GM21390 (cell line): ENCODE measurements at regions not wholly inside any gene's neighbourhood (a gene's known extent, or its start where the extent isn't known, plus 50 kb on each side); places are given as distances from the start of the nearest gene placed in this dataset.
"Not testable (repeated sequence)": the region's sequence is repeated elsewhere in the genome, so short reads cannot be mapped to it uniquely, and the experiment has no call there.

ENCODE experiments used
- ATAC-seq: cut with Tn5 transposase; IDR thresholded peaks from one replicate; pipeline ENCODE4 v1.9.1; 2021; ENCODE audit not compliant: unreplicated experiment

- no peak for ATAC-seq
Measured at GRCh38 chr11:38046571-38047135, 1448.6 kb upstream of the RAG2 start.

GRCh38 chr11:38043060-38043459 lies 1445.0 kb upstream of the RAG2 start:
- ATAC-seq = no peak

DNA sequence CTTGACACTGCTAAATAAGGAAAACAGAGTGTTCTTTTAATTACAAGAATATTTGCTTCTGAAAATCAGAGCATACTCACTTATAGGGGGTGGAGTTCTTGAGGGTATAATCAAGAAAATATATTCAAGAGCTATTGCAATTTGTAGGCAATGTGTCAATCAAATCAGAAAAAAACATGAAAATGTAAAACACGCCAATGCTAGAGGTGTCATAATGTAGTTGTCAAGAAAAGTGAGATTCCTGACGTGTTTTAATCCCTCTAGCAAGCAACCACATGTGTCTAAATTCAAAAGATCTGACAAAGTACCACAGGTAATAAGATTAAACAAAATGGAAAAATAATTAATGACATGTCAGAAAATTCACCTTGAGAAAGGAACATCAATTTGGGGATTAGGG lies 1440.7 kb upstream of the RAG2 start:
- no peak for ATAC-seq

GRCh38 chr11:38019072-38019775 lies 1421.2 kb upstream of the RAG2 start:
- no peak for ATAC-seq

- ATAC-seq = no peak
Measured at GRCh38 chr11:38014405-38014804, 1416.4 kb upstream of the RAG2 start.

DNA sequence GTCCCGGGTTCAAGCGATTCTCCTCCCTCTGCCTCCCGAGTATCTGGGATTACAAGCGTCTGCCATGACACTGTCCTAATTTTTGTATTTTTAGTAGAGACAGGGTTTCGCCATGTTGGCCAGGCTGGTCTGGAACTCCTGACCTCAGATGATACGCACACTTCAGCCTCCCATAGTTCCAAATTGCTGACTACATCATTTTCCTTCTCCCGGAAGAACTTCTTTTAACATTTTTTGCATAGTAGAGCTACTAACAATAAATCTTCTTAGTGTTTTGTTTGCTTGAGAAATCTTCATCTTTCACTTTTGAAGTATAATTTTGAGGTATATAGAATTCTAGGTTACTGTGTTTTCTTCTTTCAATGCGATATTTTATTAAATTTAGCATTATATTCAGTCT lies 1415.1 kb upstream of the RAG2 start:
- no peak for ATAC-seq

GRCh38 chr11:38011496-38011895 lies 1413.5 kb upstream of the RAG2 start:
- no peak for ATAC-seq

DNA sequence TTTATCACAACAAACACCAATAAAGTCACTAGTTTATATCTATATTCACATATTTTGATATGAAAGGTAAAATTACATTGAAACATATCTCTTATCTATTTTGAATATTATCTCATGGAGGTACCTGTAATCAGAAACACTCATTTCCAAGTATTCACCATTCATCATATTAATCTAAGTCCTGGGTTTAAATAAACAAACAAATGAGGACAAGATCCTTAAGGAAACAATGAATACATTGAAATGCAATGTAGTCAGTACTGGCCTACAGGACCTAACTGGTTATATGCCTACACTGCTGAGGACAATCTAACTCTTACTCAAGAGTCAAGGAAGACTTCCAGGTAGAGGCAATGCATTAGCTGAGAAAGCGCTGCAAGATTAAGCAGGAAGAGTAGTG lies 1411.9 kb upstream of the RAG2 start:
- no peak for ATAC-seq

- no peak for ATAC-seq
Measured at GRCh38 chr11:38006466-38006865, 1408.4 kb upstream of the RAG2 start.

DNA sequence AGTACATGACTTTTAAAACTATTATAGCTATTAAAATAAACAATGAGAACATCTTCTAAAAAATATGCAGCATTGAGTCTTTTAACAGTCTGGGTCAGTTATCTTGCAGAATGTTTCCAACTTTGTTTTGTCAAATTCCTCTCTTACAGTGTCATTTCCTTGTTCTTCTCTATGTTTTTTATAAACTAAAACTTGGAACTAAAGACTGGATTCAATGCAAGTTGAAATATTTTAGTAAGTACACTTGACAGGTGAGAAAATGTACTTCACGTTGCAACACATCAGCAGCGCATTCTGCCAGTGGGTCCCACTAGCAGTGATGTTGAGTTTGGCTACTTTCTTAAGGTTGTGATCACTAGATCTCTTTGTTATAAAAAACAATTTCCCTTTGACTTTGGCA lies 1407.6 kb upstream of the RAG2 start:
- ATAC-seq = no peak

DNA sequence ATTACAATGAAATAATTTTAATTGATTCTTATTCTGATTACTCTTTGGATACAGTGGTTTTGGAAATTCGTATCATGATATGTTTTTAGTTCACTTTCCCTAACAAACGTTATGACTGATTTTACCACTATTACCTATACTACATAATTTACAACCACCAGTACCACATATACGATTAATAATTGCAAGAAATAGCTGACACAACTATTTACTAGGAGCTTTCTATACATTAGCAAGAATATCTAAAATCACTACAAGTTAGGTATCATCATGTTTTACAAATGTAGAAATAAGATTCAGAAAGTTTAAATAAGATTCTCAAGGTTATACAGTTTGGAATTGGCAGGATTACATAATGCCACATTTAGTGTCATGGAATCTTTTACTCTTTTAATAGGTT lies 1401.1 kb upstream of the RAG2 start:
- no peak for ATAC-seq

- ATAC-seq = no peak
Measured at GRCh38 chr11:37995886-37996285, 1397.8 kb upstream of the RAG2 start.

- ATAC-seq = no peak
Measured at GRCh38 chr11:37988031-37988430, 1390.0 kb upstream of the RAG2 start.

- no peak for ATAC-seq
Measured at GRCh38 chr11:37984991-37985390, 1387.0 kb upstream of the RAG2 start.

GRCh38 chr11:37978647-37979046 lies 1380.6 kb upstream of the RAG2 start:
- ATAC-seq = no peak

- ATAC-seq = no peak
Measured at GRCh38 chr11:37973941-37974340, 1375.9 kb upstream of the RAG2 start.

GRCh38 chr11:37972691-37973090 lies 1374.7 kb upstream of the RAG2 start:
- ATAC-seq = no peak

DNA sequence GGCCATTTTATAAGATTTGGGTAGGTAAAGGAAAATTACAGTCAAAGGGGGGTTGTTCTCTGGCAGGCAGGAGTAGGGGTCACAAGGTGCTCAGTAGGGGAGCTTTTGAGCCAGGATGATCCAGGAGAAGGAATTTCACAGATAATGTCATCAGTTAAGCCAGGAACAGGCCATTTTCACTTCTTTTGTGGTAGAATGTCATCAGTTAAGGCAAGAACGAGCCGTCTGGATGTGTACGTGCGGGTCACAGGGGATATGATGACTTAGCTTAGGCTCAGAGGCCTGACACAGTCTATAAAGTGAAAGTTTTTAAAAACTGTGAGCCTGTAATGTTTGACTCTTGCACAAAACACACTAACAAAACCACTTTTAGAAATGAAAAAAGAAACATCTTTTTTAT lies 1371.3 kb upstream of the RAG2 start:
- not testable (repeated sequence) for ATAC-seq

DNA sequence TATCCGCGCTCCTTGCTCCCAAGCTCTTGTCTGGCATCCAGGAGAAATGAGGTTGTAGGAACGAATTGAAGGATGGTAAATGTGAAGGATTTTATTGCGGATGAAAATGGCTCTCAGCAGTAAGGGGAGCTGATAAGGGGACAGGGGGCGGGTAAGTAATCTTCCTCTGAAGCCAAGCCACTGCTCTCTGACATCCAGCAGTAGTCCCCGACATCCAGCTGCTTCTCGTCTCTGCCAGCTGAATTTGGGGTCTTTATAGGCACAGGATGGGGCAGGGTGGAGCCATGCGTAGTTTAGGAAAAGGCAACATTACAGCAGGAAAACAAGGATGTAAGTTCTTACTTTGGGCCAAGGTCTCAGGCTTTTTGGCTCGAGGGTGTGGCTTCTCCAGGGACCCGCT lies 1370.1 kb upstream of the RAG2 start:
- no peak for ATAC-seq

GRCh38 chr11:37967635-37968034 lies 1369.6 kb upstream of the RAG2 start:
- no peak for ATAC-seq

DNA sequence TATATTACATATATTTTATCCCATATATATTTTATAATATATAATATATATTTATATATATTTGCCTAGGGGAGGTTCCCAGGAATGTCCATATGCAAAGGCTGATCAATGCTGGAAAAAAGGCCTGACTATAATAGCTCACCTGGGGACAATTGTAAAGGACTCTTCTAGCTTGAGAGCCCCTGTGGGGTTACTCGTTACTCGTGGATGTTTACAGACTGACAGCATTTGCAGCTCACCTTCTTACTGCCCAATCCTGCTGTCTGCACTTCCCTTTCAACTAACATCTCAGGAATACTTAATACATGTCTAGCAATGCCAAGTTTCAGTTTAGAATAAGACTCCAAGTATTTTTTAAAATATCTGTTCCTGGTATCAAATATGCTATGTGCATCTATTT lies 1365.4 kb upstream of the RAG2 start:
- ATAC-seq = no peak

DNA sequence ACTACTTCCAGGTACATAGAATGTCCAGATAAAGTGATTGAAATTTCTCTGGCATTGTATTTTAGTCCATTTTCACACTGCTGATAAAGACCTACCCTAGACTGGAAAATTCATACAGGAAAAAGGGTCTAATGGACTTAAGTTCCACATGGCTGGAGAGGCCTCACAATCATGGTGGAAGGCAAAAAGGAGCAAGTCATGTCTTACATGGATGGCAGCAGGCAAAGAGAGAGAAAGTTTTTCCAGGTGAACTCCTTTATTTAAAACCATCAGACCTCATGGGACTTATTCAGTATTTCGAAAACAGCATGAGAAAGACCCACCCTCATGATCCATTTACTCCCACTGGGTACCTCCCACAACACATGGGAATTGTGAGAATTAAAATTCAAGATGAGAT lies 1359.7 kb upstream of the RAG2 start:
- no peak for ATAC-seq

DNA sequence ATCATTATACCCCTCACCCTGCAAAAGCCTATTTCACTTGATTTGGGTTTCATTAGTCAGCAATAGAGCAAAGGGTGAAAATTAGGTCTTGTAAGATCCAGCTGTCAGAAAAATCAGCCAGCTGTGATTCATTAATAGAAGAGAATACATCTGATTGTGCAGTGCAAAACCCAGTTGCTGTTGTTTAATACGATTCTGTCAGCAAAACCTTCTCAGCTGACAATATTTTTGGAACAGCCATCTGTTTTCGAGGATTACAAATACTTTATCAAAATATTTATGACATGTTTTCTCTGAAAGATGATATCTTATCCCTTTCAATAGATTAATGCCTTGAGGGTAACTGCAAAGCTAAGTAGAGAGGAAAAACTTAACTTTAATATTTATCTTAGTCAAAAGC lies 1354.0 kb upstream of the RAG2 start:
- ATAC-seq = no peak
